ENCODE measurements at regions not wholly inside any gene's neighbourhood (a gene's known extent, or its start where the extent isn't known, plus 50 kb on each side); places are given as distances from the start of the nearest gene placed in this dataset.

GRCh38 chr12:125606312-125606711 is 541.1 kb downstream of the AACS start (continued):
- TF ChIP-seq USF1 (IDR thresholded peaks at IDR 0.05; ENCODE audit: borderline replicate concordance, extremely low read length, insufficient read depth, low read depth, low read length) = no peak
- no peak for TF ChIP-seq LARP7 (IDR thresholded peaks at IDR 0.05)
- TF ChIP-seq YBX1 (IDR thresholded peaks at IDR 0.05) = no peak
- TF ChIP-seq NR2F1 (conservative IDR thresholded peaks at IDR 0.05) = no peak
- no peak for TF ChIP-seq SMC3 (IDR thresholded peaks at IDR 0.05; ENCODE audit: borderline replicate concordance, low read length)
- no peak for TF ChIP-seq ZNF622 (IDR thresholded peaks at IDR 0.05)
- TF ChIP-seq BMI1 (IDR thresholded peaks at IDR 0.05; ENCODE audit: borderline replicate concordance) = no peak
- no peak for TF ChIP-seq TARDBP (IDR thresholded peaks at IDR 0.05; ENCODE audit: borderline replicate concordance)
- TF ChIP-seq JUND (IDR thresholded peaks at IDR 0.05; ENCODE audit: low read depth, low read length) = no peak
- TF ChIP-seq NR2C2 (IDR thresholded peaks at IDR 0.05; ENCODE audit: borderline replicate concordance, control insufficient read depth, insufficient read length, low read depth) = no peak
- TF ChIP-seq PKNOX1 (IDR thresholded peaks at IDR 0.05) = no peak

- CTCF ChIA-PET = no interaction called here
- H2AFZ ChIP-seq (ENCODE audit: control insufficient read depth, low read depth, low read length) = no peak overlapping the region
- SMC1A ChIA-PET (ENCODE audit: uncharacterized antibody, unreplicated experiment) = no interaction called here
- ATAC-seq (no peak), DNase-seq (ENCODE audit: low read depth, low spot score) (no peak), FAIRE-seq (no peak)
- H3K79me2 ChIP-seq (ENCODE audit: control insufficient read depth, insufficient read depth, low read length) = no peaks in the 10 kb centered on the region
- H3K9ac ChIP-seq (ENCODE audit: control insufficient read depth, insufficient read depth, low read length) = no peak overlapping the region
- H3K4me2 ChIP-seq (ENCODE audit: control insufficient read depth, insufficient read depth) = no peak overlapping the region
- POLR2A ChIA-PET = no interaction called here
- no peaks in the 10 kb centered on the region for H3K9me3 ChIP-seq (replicated peaks; ENCODE audit: control insufficient read depth, insufficient read depth, low read length)
- BruUV-seq (replicated peaks) = no TSS peak
- H3K27ac ChIP-seq (ENCODE audit: control insufficient read depth, insufficient read depth) = no peak overlapping the region
- in situ Hi-C loops (cut with MboI) (no loop called here), intact Hi-C loops (cut with micrococcal nuclease; ENCODE audit: unreplicated experiment) (no loop called here)
- RAD21 ChIA-PET (ENCODE audit: unreplicated experiment) = no interaction called here
- H4K20me1 ChIP-seq (ENCODE audit: control insufficient read depth, insufficient read depth) = no peaks in the 10 kb centered on the region
- 65% methylated on average over 5 of the region's 5 CpGs for WGBS (ENCODE audit: insufficient coverage, insufficient replicate concordance, low lambda C conversion rate, missing lambda C conversion rate)
- no peaks in the 10 kb centered on the region for H3K36me3 ChIP-seq (ENCODE audit: control insufficient read depth in 2 of 2, insufficient read depth in 2 of 2, low read length in 1 of 2)
- H3K4me1 ChIP-seq (ENCODE audit: control insufficient read depth, insufficient read depth, low read length) = no peaks in the 10 kb centered on the region
- no peak overlapping the region for H3K4me3 ChIP-seq
- H3K27me3 ChIP-seq (replicated peaks in 1 of 2; ENCODE audit: control insufficient read depth in 2 of 2, insufficient read depth in 2 of 2, low read length in 1 of 2) = no peaks in the 10 kb centered on the region
- TF ChIP-seq SREBF1 (IDR thresholded peaks at IDR 0.05; ENCODE audit: low read length) (no peak), BRCA1 (IDR thresholded peaks at IDR 0.05; ENCODE audit: low read depth, low read length) (no peak), MTA2 (IDR thresholded peaks at IDR 0.05; ENCODE audit: low read depth) (no peak), CREB1 (IDR thresholded peaks at IDR 0.05; ENCODE audit: low read depth) (no peak), EED (IDR thresholded peaks at IDR 0.05; ENCODE audit: low read depth) (no peak), CTCF (IDR thresholded peaks at IDR 0.05 in 2 of 3, conservative IDR thresholded peaks at IDR 0.05 in 1 of 3; ENCODE audit: control insufficient read depth in 2 of 3, extremely low read depth in 1 of 3, insufficient read depth in 1 of 3, low read depth in 3 of 3, low read length in 3 of 3) (no peak), PML (IDR thresholded peaks at IDR 0.05; ENCODE audit: low read length) (no peak), MXI1 (IDR thresholded peaks at IDR 0.05; ENCODE audit: low read depth, low read length) (no peak), RAD51 (IDR thresholded peaks at IDR 0.05) (no peak), ZNF24 (IDR thresholded peaks at IDR 0.05) (no peak), E2F4 (IDR thresholded peaks at IDR 0.05; ENCODE audit: low read depth, low read length) (no peak), HCFC1 (IDR thresholded peaks at IDR 0.05; ENCODE audit: low read length) (no peak), LARP7 (IDR thresholded peaks at IDR 0.05) (no peak)
These were observed 545.1 kb downstream of the AACS start for GRCh38 chr12:125610292-125610691.
